HG02763 (cell line): ENCODE measurements at regions not wholly inside any gene's neighbourhood (a gene's known extent, or its start where the extent isn't known, plus 50 kb on each side); places are given as distances from the start of the nearest gene placed in this dataset.

Source experiments
- ATAC-seq: cut with Tn5 transposase; IDR thresholded peaks from one replicate; pipeline ENCODE4 v1.9.1; 2021; ENCODE audit warnings: mild to moderate bottlenecking, moderate library complexity; ENCODE audit not compliant: unreplicated experiment

DNA sequence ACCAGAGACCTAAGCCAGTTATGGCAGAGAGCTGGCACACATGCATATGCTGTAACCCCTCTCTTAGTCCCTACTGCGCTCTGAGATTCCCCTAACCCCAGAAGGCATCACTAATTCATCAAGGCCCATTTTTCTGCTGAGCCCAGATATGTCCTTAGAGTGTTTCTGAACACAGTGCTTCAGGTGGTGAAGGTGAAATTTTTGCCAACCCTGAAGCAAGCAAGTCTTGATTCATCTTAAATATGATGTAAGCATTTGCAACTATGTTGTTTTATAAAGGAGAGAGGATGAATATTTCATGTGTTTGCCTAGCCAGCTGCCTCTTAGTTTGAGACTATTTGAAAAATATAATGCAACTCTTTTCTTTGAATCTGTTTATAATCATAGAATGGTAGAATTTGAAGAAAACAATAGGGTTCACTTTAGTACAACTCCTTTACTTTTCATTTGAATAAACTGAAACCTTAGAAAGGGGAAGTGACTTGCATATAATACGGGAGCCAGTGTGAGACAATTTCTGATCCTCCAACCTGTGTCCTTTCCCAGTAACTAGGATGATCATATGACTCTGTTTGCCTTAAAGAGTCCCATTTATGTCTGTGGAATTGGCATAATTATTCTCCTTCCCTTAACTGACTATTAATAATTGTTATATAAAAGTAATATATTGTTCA lies 194.3 kb upstream of the MTNR1B start:
- ATAC-seq, result no peak

GRCh38 chr11:92776676-92777075 lies 192.8 kb upstream of the MTNR1B start:
- no peak for ATAC-seq

GRCh38 chr11:92779746-92780145 lies 189.7 kb upstream of the MTNR1B start:
- no peak for ATAC-seq

GRCh38 chr11:92781151-92781550 lies 188.3 kb upstream of the MTNR1B start:
- no peak for ATAC-seq

GRCh38 chr11:92782806-92783205 lies 186.6 kb upstream of the MTNR1B start:
- no peak for ATAC-seq

DNA sequence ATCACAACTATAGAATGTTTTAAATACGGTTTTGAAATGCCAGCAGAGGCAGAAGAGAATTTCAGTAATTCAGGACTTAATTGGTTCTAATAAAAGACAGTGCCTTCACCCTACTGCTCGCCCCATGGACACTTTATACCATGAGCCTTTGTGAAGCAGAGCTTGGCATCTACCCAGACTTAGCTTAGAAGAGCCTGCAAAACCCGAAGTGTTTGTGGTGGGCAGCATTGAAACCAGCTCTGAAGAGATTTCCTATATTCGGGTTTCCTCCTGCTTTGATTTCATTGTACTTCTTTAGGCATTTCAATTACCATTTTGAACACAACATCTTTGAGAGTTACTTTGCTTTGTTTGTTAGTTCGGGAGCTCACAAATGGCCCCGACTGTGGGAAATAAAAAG lies 185.1 kb upstream of the MTNR1B start:
- no peak for ATAC-seq

GRCh38 chr11:92787638-92788037 lies 181.8 kb upstream of the MTNR1B start:
- no peak for ATAC-seq

GRCh38 chr11:92789761-92790160 lies 179.7 kb upstream of the MTNR1B start:
- no peak for ATAC-seq

- ATAC-seq, result no peak
Measured at GRCh38 chr11:92790366-92790765, 179.1 kb upstream of the MTNR1B start.

GRCh38 chr11:92790926-92791616 lies 178.4 kb upstream of the MTNR1B start:
- ATAC-seq, result no peak

DNA sequence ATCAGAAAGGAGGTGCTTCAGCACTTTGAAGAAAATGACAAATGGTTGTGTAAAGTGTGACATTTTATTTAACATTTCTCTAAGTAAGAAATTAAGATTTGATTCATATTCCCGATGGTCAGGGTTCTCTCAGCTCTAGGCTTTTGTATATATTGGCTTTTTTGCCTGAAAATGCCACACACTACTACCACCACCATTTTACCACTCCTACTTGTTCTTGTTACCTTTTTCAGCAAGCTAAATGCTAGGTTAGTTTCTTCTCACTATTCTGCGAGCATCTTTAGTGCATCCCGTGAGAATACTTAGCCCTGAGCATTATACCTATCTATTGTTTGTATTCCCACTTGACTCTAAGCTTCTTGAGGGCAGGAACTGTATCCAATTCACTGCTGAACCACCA lies 177.6 kb upstream of the MTNR1B start:
- ATAC-seq, result no peak

DNA sequence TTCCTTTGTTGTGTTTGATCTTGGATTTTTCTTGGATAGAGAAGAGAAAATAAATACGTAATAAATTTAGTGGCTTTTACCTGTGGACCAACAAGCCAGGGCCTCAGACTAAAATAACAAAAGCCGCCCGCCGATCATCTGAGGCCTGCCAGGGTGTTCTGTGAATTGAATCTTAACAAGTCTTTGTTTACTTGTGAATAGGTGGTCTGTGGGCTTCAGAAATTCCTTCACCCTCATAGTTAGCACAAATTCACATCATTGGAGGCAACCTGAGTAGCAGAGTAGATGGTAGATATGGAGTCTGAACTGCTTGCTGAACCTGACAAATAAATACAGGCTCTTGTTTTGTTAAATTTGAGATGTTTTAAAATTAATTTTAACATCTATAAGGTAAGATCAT lies 176.3 kb upstream of the MTNR1B start:
- no peak for ATAC-seq

- no peak for ATAC-seq
Measured at GRCh38 chr11:92794783-92795182, 174.7 kb upstream of the MTNR1B start.

DNA sequence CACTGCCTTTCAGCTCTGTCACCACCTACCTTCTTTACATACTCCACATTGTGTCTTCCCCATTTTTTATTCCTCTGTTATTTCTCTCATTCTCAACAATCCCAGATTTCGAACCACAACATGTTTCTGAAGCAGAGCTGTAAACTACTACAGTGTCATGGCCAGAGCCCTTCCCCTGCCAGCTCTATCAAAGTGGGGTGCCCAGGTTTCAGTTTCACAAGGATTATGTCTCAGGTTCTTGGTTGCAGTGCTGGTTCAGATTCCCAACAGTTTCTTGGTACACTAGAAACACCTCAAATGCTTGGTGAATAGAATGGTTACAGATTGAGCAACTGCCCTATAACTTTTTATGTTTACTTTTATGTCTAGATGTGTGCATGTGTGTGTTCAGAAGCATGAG lies 172.7 kb upstream of the MTNR1B start:
- ATAC-seq, result no peak

DNA sequence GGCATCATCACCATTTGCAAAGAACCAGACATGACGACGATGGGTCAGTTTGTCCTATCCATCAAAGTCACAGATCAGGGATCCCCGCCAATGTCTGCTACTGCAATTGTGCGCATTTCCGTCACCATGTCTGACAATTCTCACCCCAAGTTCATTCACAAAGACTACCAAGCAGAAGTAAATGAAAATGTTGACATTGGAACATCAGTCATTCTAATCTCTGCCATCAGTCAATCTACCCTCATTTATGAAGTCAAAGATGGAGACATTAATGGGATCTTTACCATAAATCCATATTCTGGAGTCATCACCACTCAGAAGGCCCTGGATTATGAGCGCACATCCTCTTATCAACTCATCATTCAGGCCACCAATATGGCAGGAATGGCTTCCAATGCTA lies 171.6 kb upstream of the MTNR1B start:
- no peak for ATAC-seq

DNA sequence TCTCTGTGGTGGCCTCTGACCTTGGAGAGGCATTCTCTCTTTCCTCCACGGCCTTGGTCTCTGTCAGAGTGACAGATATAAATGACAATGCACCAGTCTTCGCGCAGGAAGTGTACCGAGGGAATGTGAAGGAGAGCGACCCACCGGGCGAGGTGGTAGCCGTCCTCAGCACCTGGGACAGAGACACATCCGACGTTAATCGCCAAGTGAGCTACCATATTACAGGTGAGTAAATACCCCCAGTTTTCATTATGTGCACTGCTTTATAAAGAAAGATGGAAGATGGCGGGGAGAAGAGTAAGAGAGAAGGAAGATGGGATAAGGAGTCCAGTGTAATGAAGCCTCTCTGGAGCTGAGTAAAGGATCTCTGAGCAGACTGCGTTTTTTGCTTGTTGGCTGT lies 167.8 kb upstream of the MTNR1B start:
- ATAC-seq, result no peak

- ATAC-seq, result no peak
Measured at GRCh38 chr11:92802644-92803043, 166.8 kb upstream of the MTNR1B start.

- ATAC-seq, result no peak
Measured at GRCh38 chr11:92803391-92803790, 166.1 kb upstream of the MTNR1B start.

GRCh38 chr11:92804388-92804966 lies 165.0 kb upstream of the MTNR1B start:
- no peak for ATAC-seq

- ATAC-seq, result no peak
Measured at GRCh38 chr11:92808022-92808421, 161.4 kb upstream of the MTNR1B start.

GRCh38 chr11:92810423-92811064 lies 158.9 kb upstream of the MTNR1B start:
- no peak for ATAC-seq

GRCh38 chr11:92811341-92811740 lies 158.1 kb upstream of the MTNR1B start:
- ATAC-seq, result no peak
